ENCODE measurements at regions not wholly inside any gene's neighbourhood (a gene's known extent, or its start where the extent isn't known, plus 50 kb on each side); places are given as distances from the start of the nearest gene placed in this dataset.

DNA sequence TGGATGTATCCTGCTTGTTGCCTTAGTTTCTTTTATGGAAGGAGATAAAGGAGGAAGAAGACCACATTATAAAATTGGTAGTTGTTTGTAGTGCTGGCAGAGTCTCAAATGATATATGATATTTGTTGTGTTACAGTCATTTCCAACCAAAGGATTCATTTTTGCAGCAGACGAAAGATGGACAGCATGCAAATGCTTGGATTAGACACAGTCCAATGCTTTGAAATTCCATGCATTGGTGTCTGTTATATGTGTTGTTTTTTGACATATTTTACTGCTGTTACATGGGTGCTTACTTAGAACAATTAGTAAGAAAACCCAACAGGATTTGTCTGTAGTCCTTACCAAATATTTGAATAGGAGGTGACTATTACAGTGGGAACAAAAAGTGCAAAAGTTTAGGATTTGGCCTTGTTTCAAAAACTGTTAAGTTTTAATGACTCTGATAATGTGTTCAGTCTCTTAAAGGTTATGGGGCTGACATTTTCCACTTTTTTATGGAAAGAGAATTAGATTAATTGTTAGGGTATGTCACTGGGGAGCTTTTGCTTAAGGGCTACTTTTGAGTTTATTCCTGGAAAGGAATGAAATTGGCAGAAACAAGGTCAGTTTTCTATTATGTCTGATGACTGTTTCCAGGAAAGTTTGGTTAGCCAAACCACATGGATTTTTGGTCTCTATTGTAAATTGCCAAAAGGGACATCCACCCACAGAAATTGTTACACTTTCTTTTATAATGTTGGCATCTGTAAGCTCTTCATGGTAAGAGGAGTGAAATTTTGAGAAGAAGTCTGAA, 229.4 kb upstream of the MMADHC start:
- TF ChIP-seq, protein P1, sequence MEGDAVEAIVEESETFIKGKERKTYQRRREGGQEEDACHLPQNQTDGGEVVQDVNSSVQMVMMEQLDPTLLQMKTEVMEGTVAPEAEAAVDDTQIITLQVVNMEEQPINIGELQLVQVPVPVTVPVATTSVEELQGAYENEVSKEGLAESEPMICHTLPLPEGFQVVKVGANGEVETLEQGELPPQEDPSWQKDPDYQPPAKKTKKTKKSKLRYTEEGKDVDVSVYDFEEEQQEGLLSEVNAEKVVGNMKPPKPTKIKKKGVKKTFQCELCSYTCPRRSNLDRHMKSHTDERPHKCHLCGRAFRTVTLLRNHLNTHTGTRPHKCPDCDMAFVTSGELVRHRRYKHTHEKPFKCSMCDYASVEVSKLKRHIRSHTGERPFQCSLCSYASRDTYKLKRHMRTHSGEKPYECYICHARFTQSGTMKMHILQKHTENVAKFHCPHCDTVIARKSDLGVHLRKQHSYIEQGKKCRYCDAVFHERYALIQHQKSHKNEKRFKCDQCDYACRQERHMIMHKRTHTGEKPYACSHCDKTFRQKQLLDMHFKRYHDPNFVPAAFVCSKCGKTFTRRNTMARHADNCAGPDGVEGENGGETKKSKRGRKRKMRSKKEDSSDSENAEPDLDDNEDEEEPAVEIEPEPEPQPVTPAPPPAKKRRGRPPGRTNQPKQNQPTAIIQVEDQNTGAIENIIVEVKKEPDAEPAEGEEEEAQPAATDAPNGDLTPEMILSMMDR (IDR thresholded peaks at IDR 0.05), result no peak
- TF ChIP-seq POLR2A (IDR thresholded peaks at IDR 0.05), result no peak
